ENCODE measurements at regions not wholly inside any gene's neighbourhood (a gene's known extent, or its start where the extent isn't known, plus 50 kb on each side); places are given as distances from the start of the nearest gene placed in this dataset.
"Not testable (repeated sequence)": the region's sequence is repeated elsewhere in the genome, so short reads cannot be mapped to it uniquely, and the experiment has no call there.

GRCh38 chr7:112689466-112690177, 100.6 kb downstream of the TMEM168 start:
- H3K4me3 ChIP-seq (ENCODE audit: control insufficient read depth in 1 of 2, extremely low read depth in 1 of 2, low read length in 1 of 2); ATAC-seq (replicated peaks in 1 of 4); H3K9me3 ChIP-seq; H3K27ac ChIP-seq (ENCODE audit: low read length); H3K4me3 Mint-ChIP-seq; H3K4me1 ChIP-seq (ENCODE audit: control insufficient read depth in 1 of 2, extremely low read depth in 1 of 2, insufficient read depth in 2 of 2, low read length in 2 of 2); H3K27ac Mint-ChIP-seq; DNase-seq; CTCF ChIA-PET; H3K4me1 Mint-ChIP-seq; H3K36me3 Mint-ChIP-seq; POLR2A ChIA-PET; H3K36me3 ChIP-seq (ENCODE audit: control insufficient read depth in 2 of 2, extremely low read depth in 1 of 2, insufficient read depth in 1 of 2, low read length in 1 of 2): not testable (repeated sequence)
- Mint-ChIP-seq H3K9me3 (peaks cover 5 to 22% (median 16%) of the 10 kb centered on the region in 3 donors), H3K27me3 (peaks cover 3 to 13% of the 10 kb centered on the region in 2 donors)
- 70% methylated on average over 5 of the region's 6 CpGs for WGBS (ENCODE audit: insufficient coverage)
- H3K27me3 ChIP-seq (replicated peaks in 1 of 2; ENCODE audit: control insufficient read depth in 2 of 2, extremely low read depth in 1 of 2, insufficient read depth in 2 of 2, low read length in 1 of 2), result peaks cover 0 to 10% of the 10 kb centered on the region in 2 experiments

GRCh38 chr7:112692333-112692732, 97.9 kb downstream of the TMEM168 start:
- Histone ChIP-seq H3K4me1 (ENCODE audit: control insufficient read depth in 1 of 2, extremely low read depth in 1 of 2, insufficient read depth in 2 of 2, low read length in 2 of 2) (no peaks in the 10 kb centered on the region), H3K36me3 (ENCODE audit: control insufficient read depth in 2 of 2, extremely low read depth in 1 of 2, insufficient read depth in 1 of 2, low read length in 1 of 2) (no peaks in the 10 kb centered on the region), H3K27ac (ENCODE audit: low read length) (no peak overlapping the region), H3K27me3 (replicated peaks in 1 of 2; ENCODE audit: control insufficient read depth in 2 of 2, extremely low read depth in 1 of 2, insufficient read depth in 2 of 2, low read length in 1 of 2) (peaks cover 0 to 10% of the 10 kb centered on the region in 2 experiments), H3K9me3 (no peaks in the 10 kb centered on the region), H3K4me3 (ENCODE audit: control insufficient read depth in 1 of 2, extremely low read depth in 1 of 2, low read length in 1 of 2) (no peak overlapping the region)
- Mint-ChIP-seq H3K27ac (no peak overlapping the region), H3K36me3 (no peaks in the 10 kb centered on the region), H3K4me3 (no peak overlapping the region), H3K27me3 (peaks cover 3 to 13% of the 10 kb centered on the region in 2 donors), H3K9me3 (peaks cover 10 to 28% (median 13%) of the 10 kb centered on the region in 3 donors), H3K4me1 (no peaks in the 10 kb centered on the region)
- ChIA-PET POLR2A (no interaction called here), CTCF (no interaction called here)
- no peak for ATAC-seq (replicated peaks in 1 of 4)
- 10% methylated on average over 1 of the region's 2 CpGs for WGBS (ENCODE audit: insufficient coverage)
- DNase-seq, result no peak

- CTCF ChIA-PET; H3K27ac Mint-ChIP-seq; H3K4me1 ChIP-seq (ENCODE audit: control insufficient read depth in 1 of 2, extremely low read depth in 1 of 2, insufficient read depth in 2 of 2, low read length in 2 of 2); ATAC-seq (replicated peaks in 1 of 4); H3K4me3 ChIP-seq (ENCODE audit: control insufficient read depth in 1 of 2, extremely low read depth in 1 of 2, low read length in 1 of 2); H3K4me3 Mint-ChIP-seq; H3K27me3 ChIP-seq (replicated peaks in 1 of 2; ENCODE audit: control insufficient read depth in 2 of 2, extremely low read depth in 1 of 2, insufficient read depth in 2 of 2, low read length in 1 of 2); POLR2A ChIA-PET; H3K4me1 Mint-ChIP-seq; DNase-seq; H3K36me3 ChIP-seq (ENCODE audit: control insufficient read depth in 2 of 2, extremely low read depth in 1 of 2, insufficient read depth in 1 of 2, low read length in 1 of 2); H3K36me3 Mint-ChIP-seq; H3K27ac ChIP-seq (ENCODE audit: low read length); H3K9me3 ChIP-seq: not testable (repeated sequence)
- Mint-ChIP-seq H3K9me3 (peaks cover 5 to 33% (median 13%) of the 10 kb centered on the region in 3 donors), H3K27me3 (peaks cover 16 to 22% of the 10 kb centered on the region in 2 donors)
- WGBS (ENCODE audit: insufficient coverage), result 93% methylated on average over 15 of the region's 30 CpGs
Measured at GRCh38 chr7:112697211-112697610, 93.0 kb downstream of the TMEM168 start.

- Mint-ChIP-seq H3K27ac (no peak overlapping the region), H3K36me3 (no peaks in the 10 kb centered on the region), H3K27me3 (peaks cover 17 to 18% of the 10 kb centered on the region in 2 donors), H3K9me3 (peaks cover 0 to 14% (median 8%) of the 10 kb centered on the region in 3 donors), H3K4me1 (no peaks in the 10 kb centered on the region), H3K4me3 (no peak overlapping the region)
- WGBS (ENCODE audit: insufficient coverage), result 47% methylated on average over 2 of the region's 4 CpGs
- ATAC-seq (replicated peaks in 1 of 4), result no peak
- no peaks in the 10 kb centered on the region for H3K9me3 ChIP-seq
- ChIA-PET CTCF (no interaction called here), POLR2A (no interaction called here)
- no peak overlapping the region for H3K27ac ChIP-seq (ENCODE audit: low read length)
- H3K4me3 ChIP-seq (ENCODE audit: control insufficient read depth in 1 of 2, extremely low read depth in 1 of 2, low read length in 1 of 2), result no peak overlapping the region
- no peaks in the 10 kb centered on the region for H3K4me1 ChIP-seq (ENCODE audit: control insufficient read depth in 1 of 2, extremely low read depth in 1 of 2, insufficient read depth in 2 of 2, low read length in 2 of 2)
- DNase-seq, result no peak
- H3K36me3 ChIP-seq (ENCODE audit: control insufficient read depth in 2 of 2, extremely low read depth in 1 of 2, insufficient read depth in 1 of 2, low read length in 1 of 2), result no peaks in the 10 kb centered on the region
- peaks cover 0 to 4% of the 10 kb centered on the region in 2 experiments for H3K27me3 ChIP-seq (replicated peaks in 1 of 2; ENCODE audit: control insufficient read depth in 2 of 2, extremely low read depth in 1 of 2, insufficient read depth in 2 of 2, low read length in 1 of 2)
Measured at GRCh38 chr7:112699725-112700513, 90.3 kb downstream of the TMEM168 start.

GRCh38 chr7:112701456-112701855, 88.7 kb downstream of the TMEM168 start:
- ATAC-seq (replicated peaks in 1 of 4), result no peak
- H3K36me3 ChIP-seq (ENCODE audit: control insufficient read depth in 2 of 2, extremely low read depth in 1 of 2, insufficient read depth in 1 of 2, low read length in 1 of 2), result no peaks in the 10 kb centered on the region
- no peak for DNase-seq
- H3K27me3 ChIP-seq (replicated peaks in 1 of 2; ENCODE audit: control insufficient read depth in 2 of 2, extremely low read depth in 1 of 2, insufficient read depth in 2 of 2, low read length in 1 of 2), result peaks cover 0 to 4% of the 10 kb centered on the region in 2 experiments
- no peak overlapping the region for H3K4me3 Mint-ChIP-seq
- no peak overlapping the region for H3K27ac ChIP-seq (ENCODE audit: low read length)
- no peak overlapping the region for H3K4me3 ChIP-seq (ENCODE audit: control insufficient read depth in 1 of 2, extremely low read depth in 1 of 2, low read length in 1 of 2)
- no peaks in the 10 kb centered on the region for H3K36me3 Mint-ChIP-seq
- ChIA-PET POLR2A (interaction anchor here in 1 of 2 donors (0.6 kb wide), 1 partner anchor 1774 kb away, joined by 4 read pairs; no protein-coding TSS in a partner anchor), CTCF (no interaction called here)
- no CpG with 5 or more reads among the region's 3 CpGs for WGBS (ENCODE audit: insufficient coverage)
- H3K27me3 Mint-ChIP-seq, result peaks cover 17 to 18% of the 10 kb centered on the region in 2 donors
- peaks cover 0 to 5% (median 0%) of the 10 kb centered on the region in 3 donors for H3K9me3 Mint-ChIP-seq
- H3K9me3 ChIP-seq, result no peaks in the 10 kb centered on the region
- no peaks in the 10 kb centered on the region for H3K4me1 ChIP-seq (ENCODE audit: control insufficient read depth in 1 of 2, extremely low read depth in 1 of 2, insufficient read depth in 2 of 2, low read length in 2 of 2)
- no peak overlapping the region for H3K27ac Mint-ChIP-seq
- H3K4me1 Mint-ChIP-seq, result no peaks in the 10 kb centered on the region

GRCh38 chr7:112707655-112708054, 82.5 kb downstream of the TMEM168 start:
- Histone ChIP-seq H3K9me3 (no peaks in the 10 kb centered on the region), H3K36me3 (ENCODE audit: control insufficient read depth in 2 of 2, extremely low read depth in 1 of 2, insufficient read depth in 1 of 2, low read length in 1 of 2) (no peaks in the 10 kb centered on the region), H3K27me3 (replicated peaks in 1 of 2; ENCODE audit: control insufficient read depth in 2 of 2, extremely low read depth in 1 of 2, insufficient read depth in 2 of 2, low read length in 1 of 2) (no peaks in the 10 kb centered on the region), H3K4me3 (ENCODE audit: control insufficient read depth in 1 of 2, extremely low read depth in 1 of 2, low read length in 1 of 2) (no peak overlapping the region), H3K27ac (ENCODE audit: low read length) (no peak overlapping the region), H3K4me1 (ENCODE audit: control insufficient read depth in 1 of 2, extremely low read depth in 1 of 2, insufficient read depth in 2 of 2, low read length in 2 of 2) (no peaks in the 10 kb centered on the region)
- Mint-ChIP-seq H3K4me1 (no peaks in the 10 kb centered on the region), H3K36me3 (no peaks in the 10 kb centered on the region), H3K9me3 (no peaks in the 10 kb centered on the region), H3K27ac (no peak overlapping the region), H3K27me3 (peaks cover 5 to 6% of the 10 kb centered on the region in 2 donors), H3K4me3 (no peak overlapping the region)
- POLR2A ChIA-PET, result no interaction called here
- WGBS (ENCODE audit: insufficient coverage), result no CpG with 5 or more reads among the region's 2 CpGs
- no peak for DNase-seq
- ATAC-seq (replicated peaks in 1 of 4), result no peak
- CTCF ChIA-PET, result interaction anchor here in 1 of 2 donors (0.6 kb wide), 1 partner anchor 15 kb away, joined by 3 read pairs; no protein-coding TSS in a partner anchor

All from T-cell (primary cell).